ENCODE measurements at regions not wholly inside any gene's neighbourhood (a gene's known extent, or its start where the extent isn't known, plus 50 kb on each side); places are given as distances from the start of the nearest gene placed in this dataset.

DNA sequence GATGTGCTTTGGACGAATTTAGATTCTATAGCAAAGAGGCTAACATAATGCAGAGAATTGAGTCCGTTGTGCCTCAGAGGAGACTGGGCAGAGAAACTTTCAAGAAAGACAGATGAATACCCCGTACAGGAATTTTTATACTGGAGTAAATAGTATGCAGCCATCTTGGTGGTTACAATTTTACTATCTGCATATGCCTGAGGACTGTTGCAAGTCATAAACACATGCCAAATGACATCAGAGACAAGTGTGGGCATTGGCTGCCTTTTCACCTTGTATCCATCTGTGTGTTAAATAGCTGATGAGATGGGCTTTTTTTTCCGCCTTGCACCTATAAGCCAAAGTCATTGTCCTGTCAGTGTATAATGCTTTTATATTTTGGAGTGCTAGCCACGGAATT, 267.5 kb upstream of the SP4 start:
- DNase-seq: no peak

DNA sequence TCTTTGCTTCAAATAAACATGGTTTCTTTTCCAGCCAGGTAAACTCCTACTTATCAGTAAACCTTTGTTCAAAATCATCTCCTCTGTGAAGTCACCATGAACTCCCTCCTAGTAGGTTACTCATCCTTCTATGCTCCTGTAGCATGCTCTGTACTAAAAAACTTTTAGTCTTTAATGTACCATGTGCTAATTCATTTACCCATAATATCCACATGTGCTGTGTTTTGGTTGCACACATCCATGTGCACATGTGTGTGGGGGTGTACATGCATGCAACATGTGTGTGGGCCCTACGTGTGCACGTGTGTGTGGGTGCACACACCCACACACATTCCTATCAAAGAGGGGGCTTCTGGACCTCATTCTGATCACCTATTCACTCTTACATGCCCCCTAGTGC, 259.9 kb upstream of the SP4 start:
- no peak for DNase-seq

- DNase-seq: no peak
Observed at GRCh38 chr7:21169667-21170580, 258.0 kb upstream of the SP4 start.

GRCh38 chr7:21172800-21173199, 255.1 kb upstream of the SP4 start:
- DNase-seq: no peak

GRCh38 chr7:21173436-21173835, 254.4 kb upstream of the SP4 start:
- DNase-seq: no peak

DNA sequence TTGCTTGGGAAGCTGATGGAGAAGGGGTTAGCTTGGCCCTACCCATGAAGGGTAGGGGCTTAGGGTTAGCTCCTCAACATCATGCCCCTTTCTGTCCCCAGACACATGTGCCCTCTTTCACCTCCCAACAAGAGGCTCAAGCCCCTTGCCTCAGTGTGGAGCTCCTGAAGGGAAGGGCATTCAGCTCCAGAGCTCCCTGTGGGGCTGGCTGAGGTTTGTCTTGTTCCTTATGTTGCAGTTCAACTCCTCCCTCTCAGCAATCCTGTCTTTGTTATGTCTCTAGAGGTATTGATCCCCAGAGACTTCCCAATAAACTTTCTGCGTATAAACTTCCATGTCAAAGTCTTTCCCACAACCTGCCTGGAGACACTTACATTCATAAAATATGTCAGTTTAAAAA, 252.2 kb upstream of the SP4 start:
- DNase-seq: no peak

GRCh38 chr7:21184942-21185652, 242.8 kb upstream of the SP4 start:
- DNase-seq: no peak

DNA sequence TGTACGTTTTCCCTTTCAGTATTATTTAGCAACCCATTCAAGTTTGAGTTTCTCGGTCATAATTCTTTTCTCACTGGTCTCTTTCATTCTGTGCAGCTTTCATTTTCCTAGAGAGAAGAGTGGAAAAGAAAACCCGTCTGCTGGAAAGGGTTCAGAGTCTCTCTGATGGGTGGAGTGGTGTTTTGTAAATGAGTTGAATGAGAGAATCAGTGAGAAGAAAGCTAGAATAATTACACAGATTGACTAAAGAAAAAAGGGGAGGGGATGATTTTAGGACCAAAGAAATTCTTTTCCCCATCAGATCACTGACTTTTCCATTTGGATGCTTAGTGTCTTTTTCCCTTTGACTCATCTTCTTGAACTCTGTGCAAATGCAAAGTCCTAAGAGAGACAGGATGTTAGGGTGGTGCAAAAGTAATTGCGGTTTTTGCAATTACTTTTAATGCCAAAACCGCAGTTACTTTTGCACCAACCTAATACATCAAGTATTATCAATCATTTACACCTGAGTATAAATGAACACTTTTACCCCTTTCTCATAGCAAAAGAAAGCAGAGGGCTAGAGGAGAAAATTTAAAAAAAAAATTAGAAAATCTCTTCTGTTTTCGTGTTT, 242.1 kb upstream of the SP4 start:
- no peak for DNase-seq

GRCh38 chr7:21191321-21192073, 236.4 kb upstream of the SP4 start:
- no peak for DNase-seq

DNA sequence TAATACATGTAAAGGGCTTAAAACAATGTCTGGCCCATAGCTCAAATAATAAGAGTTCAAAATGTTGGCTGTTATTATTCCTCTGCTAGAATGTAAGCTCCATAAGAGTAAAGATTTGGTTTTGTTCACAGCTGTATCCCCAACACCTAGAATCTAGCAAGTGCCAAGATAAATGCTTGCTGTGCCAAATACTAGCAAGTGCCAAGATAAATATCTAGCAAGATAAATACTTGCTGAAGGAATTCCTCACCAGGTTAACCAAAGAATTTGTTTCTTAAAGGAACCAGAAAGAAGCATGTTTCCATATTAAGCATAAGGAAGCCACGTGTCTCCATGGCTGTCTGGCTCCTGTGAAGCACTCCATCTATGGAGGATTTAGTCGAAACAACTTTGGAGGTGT, 235.2 kb upstream of the SP4 start:
- no peak for DNase-seq

DNA sequence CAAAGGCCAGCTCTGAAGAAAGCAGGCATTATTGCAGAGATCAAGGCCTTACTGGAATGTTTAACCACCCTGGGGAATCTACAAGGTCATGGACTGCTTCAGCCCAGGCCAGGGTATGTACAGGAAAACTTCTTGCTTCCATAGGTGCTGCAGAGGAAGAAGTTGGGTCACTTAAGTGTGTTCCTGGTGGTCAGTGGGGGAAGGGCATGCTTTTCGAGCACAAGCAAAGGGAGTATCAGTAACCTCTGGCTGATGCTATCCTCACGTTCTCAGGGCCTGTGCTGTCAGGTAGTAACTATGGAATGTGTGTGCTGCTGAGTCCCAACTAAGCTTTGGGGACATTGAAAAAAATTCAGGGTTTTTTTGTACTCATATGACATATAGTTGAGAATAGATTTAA, 234.0 kb upstream of the SP4 start:
- no peak for DNase-seq

GRCh38 chr7:21194936-21195335, 232.9 kb upstream of the SP4 start:
- DNase-seq: no peak

GRCh38 chr7:21198921-21199320, 229.0 kb upstream of the SP4 start:
- no peak for DNase-seq

DNA sequence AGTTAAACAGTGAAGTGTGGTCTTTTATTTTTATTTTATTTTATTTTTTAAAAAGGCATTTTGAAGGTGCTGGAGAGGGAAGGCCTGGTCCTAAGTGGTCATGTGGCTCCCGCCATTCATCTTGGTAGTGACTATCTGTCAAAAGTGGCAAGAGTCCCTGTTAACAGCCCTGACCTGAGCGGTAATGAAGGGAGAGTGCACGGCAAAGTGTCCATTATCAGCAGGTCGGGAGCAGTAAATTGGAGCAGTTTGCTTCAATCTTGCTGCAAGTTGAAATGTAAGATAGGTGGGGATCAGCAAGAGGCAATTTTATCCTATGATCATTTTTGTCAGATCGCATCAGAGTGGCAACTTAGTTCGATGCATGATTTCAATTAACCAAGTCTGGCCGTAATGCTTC, 227.4 kb upstream of the SP4 start:
- no peak for DNase-seq

- no peak for DNase-seq
Observed at GRCh38 chr7:21214657-21215056, 213.2 kb upstream of the SP4 start.

DNA sequence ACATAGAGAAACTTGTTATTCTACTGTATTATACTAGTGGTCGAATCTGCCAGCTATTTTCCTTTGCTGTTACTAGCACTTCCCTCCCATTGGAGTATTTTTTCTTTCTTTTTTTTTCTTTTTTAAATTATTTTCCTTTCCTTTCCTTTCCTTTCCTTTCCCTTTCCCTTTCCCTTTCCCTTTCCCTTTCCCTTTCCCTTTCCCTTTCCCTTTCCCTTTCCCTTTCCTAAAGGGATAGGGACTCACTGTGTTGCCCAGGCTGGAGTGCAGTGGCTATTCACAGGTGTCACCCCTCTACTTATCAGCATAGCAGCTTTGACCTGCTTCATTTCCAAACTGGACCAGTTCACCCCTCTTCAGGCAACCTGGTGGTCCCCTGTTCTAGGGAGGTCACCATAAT, 212.6 kb upstream of the SP4 start:
- no peak for DNase-seq

DNA sequence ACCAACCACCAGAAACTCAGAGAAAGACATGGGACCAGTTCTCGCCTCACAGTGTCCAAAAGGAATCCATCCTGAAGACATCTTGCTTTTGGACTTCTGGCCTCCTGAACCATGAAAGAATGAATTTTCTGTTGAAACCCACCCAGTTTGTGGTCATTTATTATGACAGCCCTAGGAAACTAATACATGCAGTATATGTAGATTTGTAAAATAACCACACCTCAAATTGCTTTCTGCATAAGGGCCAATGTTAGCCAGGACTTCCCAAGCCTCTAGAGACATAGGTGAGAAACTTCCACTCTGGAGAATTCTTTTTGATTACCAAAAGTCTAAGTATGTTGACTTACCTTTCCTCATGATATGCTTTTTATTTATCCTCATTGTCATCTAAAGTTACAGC, 210.5 kb upstream of the SP4 start:
- no peak for DNase-seq

DNA sequence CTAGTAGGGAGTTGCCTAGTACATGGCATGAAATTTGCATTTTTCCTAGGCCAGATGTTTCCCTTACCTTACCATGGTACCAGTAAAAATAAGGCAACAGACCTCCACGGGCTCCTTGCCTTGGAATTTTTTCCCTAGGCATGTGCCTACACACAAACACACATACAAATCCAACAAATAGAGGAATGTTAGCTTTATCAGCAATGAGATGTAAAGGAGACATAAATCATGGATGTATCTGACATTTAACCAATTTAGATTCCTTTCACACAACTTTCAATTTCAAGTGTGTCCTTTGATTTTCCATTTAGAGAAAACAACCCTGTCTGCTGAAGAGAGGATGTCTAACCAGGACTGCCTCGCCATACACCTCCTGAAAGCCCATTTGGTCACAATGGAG, 209.7 kb upstream of the SP4 start:
- no peak for DNase-seq

- no peak for DNase-seq
Observed at GRCh38 chr7:21221130-21221529, 206.8 kb upstream of the SP4 start.

GRCh38 chr7:21238400-21239116, 189.3 kb upstream of the SP4 start:
- DNase-seq: no peak

GRCh38 chr7:21243265-21243664, 184.6 kb upstream of the SP4 start:
- no peak for DNase-seq

GRCh38 chr7:21251151-21251800, 176.6 kb upstream of the SP4 start:
- no peak for DNase-seq
